Osteocyte (in vitro differentiated cells): ENCODE measurements at regions not wholly inside any gene's neighbourhood (a gene's known extent, or its start where the extent isn't known, plus 50 kb on each side); places are given as distances from the start of the nearest gene placed in this dataset.

ENCODE experiments used
- DNase-seq: peaks from one replicate; pipeline ENCODE4 v3.0.0; 2021; ENCODE audit warnings: mixed read lengths; ENCODE audit not compliant: unreplicated experiment; ENCODE audit errors: extremely low spot score
- H3K27ac Mint-ChIP-seq: one replicate; pipeline ENCODE4 v1.8.0; 2021; ENCODE audit warnings: mild to moderate bottlenecking, mixed read lengths; ENCODE audit not compliant: unreplicated experiment
- H3K27me3 Mint-ChIP-seq: one replicate; pipeline ENCODE4 v1.8.0; 2021; ENCODE audit warnings: mixed read lengths; ENCODE audit not compliant: unreplicated experiment
- H3K36me3 Mint-ChIP-seq: one replicate; pipeline ENCODE4 v1.8.0; 2021; ENCODE audit warnings: mixed read lengths; ENCODE audit not compliant: unreplicated experiment
- H3K4me1 Mint-ChIP-seq: one replicate; pipeline ENCODE4 v1.8.0; 2021; ENCODE audit warnings: mixed read lengths; ENCODE audit not compliant: unreplicated experiment
- H3K4me3 Mint-ChIP-seq: one replicate; pipeline ENCODE4 v1.8.0; 2021; ENCODE audit warnings: mild to moderate bottlenecking, moderate library complexity, mixed read lengths; ENCODE audit not compliant: unreplicated experiment
- H3K9me3 Mint-ChIP-seq: one replicate; pipeline ENCODE4 v1.8.0; 2021; ENCODE audit warnings: mixed read lengths; ENCODE audit not compliant: unreplicated experiment
- CTCF ChIP-seq: fragments of 200-600 bp; sonication (generic); IDR thresholded peaks from 2 replicates; pipeline ENCODE4 v1.5.0; 2021; ENCODE audit warnings: antibody characterized with exemption, mild to moderate bottlenecking, moderate library complexity

- peak overlapping the region; percentile 46 for H3K27ac Mint-ChIP-seq
- DNase-seq = no peak
- H3K4me3 Mint-ChIP-seq = no peak overlapping the region
- H3K9me3 Mint-ChIP-seq = no peaks in the 10 kb centered on the region
- no peak for TF ChIP-seq CTCF
- no peaks in the 10 kb centered on the region for H3K27me3 Mint-ChIP-seq
- no peaks in the 10 kb centered on the region for H3K36me3 Mint-ChIP-seq
- H3K4me1 Mint-ChIP-seq = peaks cover 16% of the 10 kb centered on the region
Measured at GRCh38 chr5:17089690-17090089, 127.7 kb upstream of the BASP1 start.

GRCh38 chr5:17090839-17091238 is 126.6 kb upstream of the BASP1 start:
- TF ChIP-seq CTCF = no peak
- Mint-ChIP-seq H3K9me3 (no peaks in the 10 kb centered on the region), H3K27ac (no peak overlapping the region)

GRCh38 chr5:17094830-17095229 is 122.6 kb upstream of the BASP1 start:
- H3K4me3 Mint-ChIP-seq = no peak overlapping the region
- no peaks in the 10 kb centered on the region for H3K9me3 Mint-ChIP-seq
- no peak overlapping the region for H3K27ac Mint-ChIP-seq
- H3K36me3 Mint-ChIP-seq = no peaks in the 10 kb centered on the region
- H3K4me1 Mint-ChIP-seq = peaks cover 11% of the 10 kb centered on the region
- DNase-seq = no peak
- no peaks in the 10 kb centered on the region for H3K27me3 Mint-ChIP-seq
- TF ChIP-seq CTCF = no peak

More at GRCh38 chr5:17090839-17091238, 126.6 kb upstream of the BASP1 start:
- Mint-ChIP-seq H3K36me3 (no peaks in the 10 kb centered on the region), H3K4me1 (peaks cover 16% of the 10 kb centered on the region), H3K4me3 (no peak overlapping the region), H3K27me3 (no peaks in the 10 kb centered on the region)
- no peak for DNase-seq

- no peak for TF ChIP-seq CTCF
Measured at GRCh38 chr5:17096952-17097695, 120.3 kb upstream of the BASP1 start.

GRCh38 chr5:17099946-17100345 is 117.5 kb upstream of the BASP1 start:
- Mint-ChIP-seq H3K9me3 (no peaks in the 10 kb centered on the region), H3K27me3 (no peaks in the 10 kb centered on the region), H3K36me3 (no peaks in the 10 kb centered on the region), H3K4me1 (peaks cover 7% of the 10 kb centered on the region), H3K27ac (no peak overlapping the region), H3K4me3 (no peak overlapping the region)
- DNase-seq = no peak
- TF ChIP-seq CTCF = no peak

More at GRCh38 chr5:17096952-17097695, 120.3 kb upstream of the BASP1 start:
- Mint-ChIP-seq H3K4me3 (peak overlapping the region; percentile 42), H3K27me3 (no peaks in the 10 kb centered on the region), H3K4me1 (peaks cover 6% of the 10 kb centered on the region), H3K9me3 (no peaks in the 10 kb centered on the region), H3K27ac (no peak overlapping the region), H3K36me3 (no peaks in the 10 kb centered on the region)
- DNase-seq = no peak
